Lower lobe of right lung (tissue), 2 donors: ENCODE measurements at regions not wholly inside any gene's neighbourhood (a gene's known extent, or its start where the extent isn't known, plus 50 kb on each side); places are given as distances from the start of the nearest gene placed in this dataset.

Experiments used
- ATAC-seq, 2 donors: fragments of 200-7000 bp; cut with Tn5 transposase; one replicate each; pipeline ENCODE4 v1.9.1; 2020 to 2022; ENCODE audit warnings: mild to moderate bottlenecking in 2 of 2, moderate library complexity in 2 of 2
- DNase-seq: peaks from one replicate; pipeline ENCODE4 v3.0.0-alpha.2; 2020
- H3K27ac ChIP-seq: fragments of 200-600 bp; one replicate; pipeline ENCODE4 v1.8.0; 2022
- H3K27me3 ChIP-seq: fragments of 200-600 bp; one replicate; pipeline ENCODE4 v1.8.0; 2022; ENCODE audit warnings: low read depth
- H3K36me3 ChIP-seq: fragments of 200-600 bp; one replicate; pipeline ENCODE4 v1.8.0; 2022; ENCODE audit warnings: mild to moderate bottlenecking
- H3K4me1 ChIP-seq: fragments of 200-600 bp; one replicate; pipeline ENCODE4 v1.8.0; 2022
- H3K4me3 ChIP-seq: fragments of 200-600 bp; one replicate; pipeline ENCODE4 v1.8.0; 2022; ENCODE audit warnings: mild to moderate bottlenecking
- H3K9me3 ChIP-seq: fragments of 200-600 bp; one replicate; pipeline ENCODE4 v1.8.0; 2022
- intact Hi-C: fragments of 100-400 bp; cut with DNase I; formaldehyde crosslinking; loops from one replicate; pipeline ENCODE4 v1.11.0; 2022
- TF ChIP-seq, protein P1 (sequence below): fragments of 200-600 bp; IDR thresholded peaks from one replicate; pipeline ENCODE4 v1.8.0; 2022; ENCODE audit warnings: antibody characterized with exemption, mild to moderate bottlenecking
- donor health status: DM: no; HTN: yes; CAD: no; lungs with severe emphysema.

- peak; percentile 16 to 56 for ATAC-seq
- no peak for DNase-seq
- Histone ChIP-seq H3K27ac (peak overlapping the region; percentile 69), H3K36me3 (no peaks in the 10 kb centered on the region), H3K4me1 (peaks cover 59% of the 10 kb centered on the region), H3K9me3 (no peaks in the 10 kb centered on the region), H3K4me3 (no peak overlapping the region), H3K27me3 (no peaks in the 10 kb centered on the region)
- intact Hi-C loops = no loop called here
- TF ChIP-seq, protein P1, sequence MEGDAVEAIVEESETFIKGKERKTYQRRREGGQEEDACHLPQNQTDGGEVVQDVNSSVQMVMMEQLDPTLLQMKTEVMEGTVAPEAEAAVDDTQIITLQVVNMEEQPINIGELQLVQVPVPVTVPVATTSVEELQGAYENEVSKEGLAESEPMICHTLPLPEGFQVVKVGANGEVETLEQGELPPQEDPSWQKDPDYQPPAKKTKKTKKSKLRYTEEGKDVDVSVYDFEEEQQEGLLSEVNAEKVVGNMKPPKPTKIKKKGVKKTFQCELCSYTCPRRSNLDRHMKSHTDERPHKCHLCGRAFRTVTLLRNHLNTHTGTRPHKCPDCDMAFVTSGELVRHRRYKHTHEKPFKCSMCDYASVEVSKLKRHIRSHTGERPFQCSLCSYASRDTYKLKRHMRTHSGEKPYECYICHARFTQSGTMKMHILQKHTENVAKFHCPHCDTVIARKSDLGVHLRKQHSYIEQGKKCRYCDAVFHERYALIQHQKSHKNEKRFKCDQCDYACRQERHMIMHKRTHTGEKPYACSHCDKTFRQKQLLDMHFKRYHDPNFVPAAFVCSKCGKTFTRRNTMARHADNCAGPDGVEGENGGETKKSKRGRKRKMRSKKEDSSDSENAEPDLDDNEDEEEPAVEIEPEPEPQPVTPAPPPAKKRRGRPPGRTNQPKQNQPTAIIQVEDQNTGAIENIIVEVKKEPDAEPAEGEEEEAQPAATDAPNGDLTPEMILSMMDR = no peak
Observed at GRCh38 chr10:63711361-63711760, 190.2 kb downstream of the REEP3 start.

GRCh38 chr10:63711867-63712716 is 190.9 kb downstream of the REEP3 start:
- Histone ChIP-seq H3K9me3 (no peaks in the 10 kb centered on the region), H3K27me3 (no peaks in the 10 kb centered on the region), H3K36me3 (no peaks in the 10 kb centered on the region), H3K4me3 (no peak overlapping the region), H3K4me1 (peaks cover 52% of the 10 kb centered on the region), H3K27ac (peak overlapping the region; percentile 69)
- intact Hi-C loops = no loop called here
- DNase-seq = peak; percentile 93
- ATAC-seq = peak; percentile 94 to 95
- TF ChIP-seq, protein P1 = no peak

GRCh38 chr10:63712717-63713115 is 191.5 kb downstream of the REEP3 start:
- DNase-seq = no peak
- H3K9me3 ChIP-seq = no peaks in the 10 kb centered on the region
- H3K27ac ChIP-seq = peak overlapping the region; percentile 69
- TF ChIP-seq, protein P1 = no peak
- no peaks in the 10 kb centered on the region for H3K36me3 ChIP-seq
- intact Hi-C loops = no loop called here
- ATAC-seq = no peak
- no peaks in the 10 kb centered on the region for H3K27me3 ChIP-seq
- H3K4me3 ChIP-seq = no peak overlapping the region
- H3K4me1 ChIP-seq = peaks cover 47% of the 10 kb centered on the region

- peaks cover 39% of the 10 kb centered on the region for H3K4me1 ChIP-seq
- H3K27me3 ChIP-seq = no peaks in the 10 kb centered on the region
- H3K9me3 ChIP-seq = no peaks in the 10 kb centered on the region
- TF ChIP-seq, protein P1 = no peak
- no peaks in the 10 kb centered on the region for H3K36me3 ChIP-seq
- no peak overlapping the region for H3K4me3 ChIP-seq
- ATAC-seq = no peak
- DNase-seq = no peak
- intact Hi-C loops = no loop called here
- H3K27ac ChIP-seq = peak overlapping the region; percentile 69
Observed at GRCh38 chr10:63713191-63714144, 192.3 kb downstream of the REEP3 start.

DNA sequence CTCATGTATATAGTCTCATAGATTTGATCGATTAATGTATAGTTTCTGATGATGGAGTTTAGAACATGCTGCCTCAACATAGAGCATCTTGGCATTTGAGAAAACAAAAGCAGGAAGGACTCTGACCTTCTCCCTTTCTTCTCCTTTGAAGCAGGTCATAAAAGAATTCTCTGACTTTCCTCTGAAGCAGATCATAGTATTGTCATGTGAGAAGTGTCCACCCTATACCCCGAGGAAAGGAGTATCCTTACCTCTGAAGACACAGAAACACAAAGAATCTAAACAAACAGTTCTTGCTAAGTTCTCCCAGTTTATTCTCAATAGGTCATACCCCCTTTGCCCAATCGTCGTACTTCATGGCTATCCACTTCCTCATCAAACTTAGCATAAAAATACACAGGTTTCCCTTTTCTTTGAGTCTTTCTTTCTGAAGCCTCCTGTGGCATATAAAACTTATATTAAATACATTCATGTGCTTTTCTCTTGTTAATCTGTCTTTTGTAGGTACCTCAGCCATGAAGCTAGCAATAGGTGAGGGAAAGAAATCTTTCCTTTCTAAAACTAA is 194.9 kb downstream of the REEP3 start:
- H3K27me3 ChIP-seq = no peaks in the 10 kb centered on the region
- H3K36me3 ChIP-seq = no peaks in the 10 kb centered on the region
- DNase-seq (no peak), ATAC-seq (no peak)
- H3K4me3 ChIP-seq = no peak overlapping the region
- intact Hi-C loops = loop anchor here (5.0 kb wide), 1 partner anchor 84 kb away; no protein-coding TSS in a partner anchor
- H3K4me1 ChIP-seq = peaks cover 42% of the 10 kb centered on the region
- H3K27ac ChIP-seq = no peak overlapping the region
- TF ChIP-seq, protein P1 = no peak
- no peaks in the 10 kb centered on the region for H3K9me3 ChIP-seq
